A549 (cell line): ENCODE measurements at regions not wholly inside any gene's neighbourhood (a gene's known extent, or its start where the extent isn't known, plus 50 kb on each side); places are given as distances from the start of the nearest gene placed in this dataset.
"Not testable (repeated sequence)": the region's sequence is repeated elsewhere in the genome, so short reads cannot be mapped to it uniquely, and the experiment has no call there.

Source experiments
- ATAC-seq, 2 experiments: fragments of 200-7000 bp in 1 of 2; fragments of >200 bp in 1 of 2; cut with Nextera tagmentation in 1 of 2; cut with Tn5 transposase in 1 of 2; 3 replicates each; pipeline versions ENCODE4 v1.8.0 to v1.9.1; 2018 to 2020; ENCODE audit warnings: mild to moderate bottlenecking in 1 of 2, moderate library complexity in 1 of 2
- CTCF ChIA-PET: fragments of 300-600 bp; sonication (Branson Sonifier 250); formaldehyde crosslinking; extraction: SDS; loops from one replicate; lab custom pipeline; 2021; ENCODE audit warnings: antibody characterized with exemption, inconsistent platforms; lab: Yijun Ruan, JAX
- POLR2A ChIA-PET: fragments of 350-600 bp; formaldehyde crosslinking; extraction: SDS; loops from one replicate; lab custom pipeline; 2021; ENCODE audit warnings: antibody characterized with exemption, inconsistent platforms; lab: Yijun Ruan, JAX
- DNase-seq, 2 experiments: peaks; one replicate each; pipeline versions ENCODE4 v3.0.0 to v3.0.0-alpha.2; 2011 to 2016; ENCODE audit warnings: low read depth in 1 of 2, low spot score in 1 of 2
- FAIRE-seq: peaks from 2 replicates; lab custom pipeline; 2011; peaks lifted over from hg19 to GRCh38; lab: Jason Lieb, UNC
- H3K27ac ChIP-seq, 2 experiments: fragments of >200 bp; sonication (Bioruptor Twin); formaldehyde crosslinking; 3 replicates each; pipeline ENCODE4 v1.5.1; 2016 to 2017
- H3K4me1 ChIP-seq: fragments of >200 bp; sonication (Bioruptor Twin); formaldehyde crosslinking; 3 replicates; pipeline ENCODE4 v1.6.1; 2016
- H3K4me2 ChIP-seq: fragments of >200 bp; sonication (Bioruptor Twin); formaldehyde crosslinking; 3 replicates; pipeline ENCODE4 v1.6.1; 2016
- H3K4me3 ChIP-seq: fragments of >200 bp; sonication (Bioruptor Twin); formaldehyde crosslinking; 3 replicates; pipeline ENCODE4 v1.5.1; 2016
- H3K9me3 ChIP-seq: fragments of >200 bp; sonication (Bioruptor Twin); formaldehyde crosslinking; 3 replicates; pipeline ENCODE4 v1.6.1; 2016
- CEBPB ChIP-seq, 2 experiments: fragments of >200 bp in 1 of 2; sonication (Bioruptor Twin) in 1 of 2; formaldehyde crosslinking in 1 of 2; IDR thresholded peaks; 2 replicates each; pipeline ENCODE4 v1.6.1; 2012 to 2016
- CHD2 ChIP-seq: fragments of 150-350 bp; IDR thresholded peaks from 2 replicates; pipeline ENCODE4 v1.6.1; 2014; ENCODE audit warnings: low read length; ENCODE audit not compliant: partially characterized antibody
- EHMT2 ChIP-seq: fragments of 200-600 bp; sonication (generic); IDR thresholded peaks from 2 replicates; pipeline ENCODE4 v1.6.1; 2016; ENCODE audit warnings: antibody characterized with exemption, low read depth, mild to moderate bottlenecking, moderate library complexity
- EP300 ChIP-seq, 2 experiments: fragments of >200 bp; sonication (Bioruptor Twin); formaldehyde crosslinking; IDR thresholded peaks; 2 replicates in 1 of 2; 3 replicates in 1 of 2; pipeline ENCODE4 v1.6.1; 2016 to 2017
- ESRRA ChIP-seq: fragments of 150-350 bp; IDR thresholded peaks from 2 replicates; pipeline ENCODE4 v1.6.1; 2014; ENCODE audit warnings: mild to moderate bottlenecking, low read length, borderline replicate concordance
- HDAC2 ChIP-seq: fragments of 200-600 bp; sonication (generic); IDR thresholded peaks from 2 replicates; pipeline ENCODE4 v1.6.1; 2016
- HOXB13 ChIP-seq: fragments of 250-450 bp; sonication (Bioruptor Pico); IDR thresholded peaks from 2 replicates; pipeline ENCODE4 v1.5.0; 2020; ENCODE audit warnings: low read depth, mild to moderate bottlenecking, moderate library complexity
- HOXB5 ChIP-seq: fragments of 250-450 bp; sonication (Bioruptor Pico); IDR thresholded peaks from 2 replicates; pipeline ENCODE4 v1.5.0; 2020; ENCODE audit warnings: mild to moderate bottlenecking, moderate library complexity
- KDM5A ChIP-seq: fragments of 200-600 bp; sonication (generic); IDR thresholded peaks from 2 replicates; pipeline ENCODE4 v1.6.1; 2016; ENCODE audit warnings: antibody characterized with exemption, mild to moderate bottlenecking
- MYC ChIP-seq: IDR thresholded peaks from 2 replicates; pipeline ENCODE4 v1.6.1; 2012; ENCODE audit warnings: mild to moderate bottlenecking, inconsistent platforms, low read length, improper control_type of control experiment, borderline replicate concordance
- NR3C1 ChIP-seq: fragments of >200 bp; sonication (Bioruptor Twin); formaldehyde crosslinking; IDR thresholded peaks from 3 replicates; pipeline ENCODE4 v1.6.1; 2017
- POLR2A ChIP-seq: IDR thresholded peaks from 2 replicates; pipeline ENCODE4 v1.6.1; 2012; ENCODE audit warnings: mild to moderate bottlenecking, low read length
- RARB ChIP-seq: fragments of 250-450 bp; sonication (Bioruptor Pico); IDR thresholded peaks from 2 replicates; pipeline ENCODE4 v1.8.0; 2021; ENCODE audit warnings: mild to moderate bottlenecking, moderate library complexity
- REST ChIP-seq: fragments of 200-600 bp; sonication (generic); IDR thresholded peaks from 2 replicates; pipeline ENCODE4 v1.6.1; 2016; ENCODE audit warnings: antibody characterized with exemption, mild to moderate bottlenecking, moderate library complexity
- USF2 ChIP-seq: fragments of 450-650 bp; IDR thresholded peaks from 2 replicates; pipeline ENCODE4 v1.6.1; 2014; ENCODE audit warnings: antibody characterized with exemption
- ZNF302 ChIP-seq: fragments of 250-450 bp; sonication (Bioruptor Pico); IDR thresholded peaks from 2 replicates; pipeline ENCODE4 v1.9.0; 2021; ENCODE audit warnings: inconsistent platforms, mild to moderate bottlenecking, moderate library complexity
- WGBS: methylation state at CpG from one replicate; pipeline ENCODE4 v1.1.6; 2017; ENCODE audit errors: missing lambda C conversion rate; 5-methylcytosine and 5-hydroxymethylcytosine counted together

GRCh38 chr9:108394726-108395125 lies 461.1 kb downstream of the ACTL7B start:
- H3K4me2 ChIP-seq, result no peak overlapping the region
- no peak for DNase-seq
- no peak overlapping the region for H3K27ac ChIP-seq
- no peak overlapping the region for H3K4me3 ChIP-seq
- TF ChIP-seq ZNF302 (CRISPR knock-in tag), result no peak
- TF ChIP-seq EP300 (IDR thresholded peaks at IDR 0.05), result no peak
- TF ChIP-seq RARB (CRISPR knock-in tag), result no peak
- no peaks in the 10 kb centered on the region for H3K4me1 ChIP-seq
- peaks cover 4% of the 10 kb centered on the region; the same call in 1 of the 3 replicates for H3K9me3 ChIP-seq
- POLR2A ChIA-PET, result no interaction called here
- CTCF ChIA-PET, result interaction anchor here (0.7 kb wide), 1 partner anchor 13 kb away, joined by 3 read pairs; no protein-coding TSS in a partner anchor
- FAIRE-seq, result no peak
- no peak for ATAC-seq
- 78% methylated on average over 13 of the region's 13 CpGs for WGBS

- DNase-seq, result not testable (repeated sequence)
These were observed 462.2 kb downstream of the ACTL7B start for GRCh38 chr9:108393481-108394001.

GRCh38 chr9:108392877-108393276 lies 462.9 kb downstream of the ACTL7B start:
- no peak overlapping the region for H3K27ac ChIP-seq
- no peak overlapping the region for H3K4me3 ChIP-seq
- no peaks in the 10 kb centered on the region for H3K4me1 ChIP-seq
- no peak overlapping the region for H3K4me2 ChIP-seq
- DNase-seq, result no peak
- H3K9me3 ChIP-seq, result peaks cover 4% of the 10 kb centered on the region; the same call in 1 of the 3 replicates
- FAIRE-seq, result no peak
- POLR2A ChIA-PET, result no interaction called here
- WGBS, result 95% methylated on average over 1 of the region's 1 CpG
- no peak for TF ChIP-seq ESRRA
- TF ChIP-seq NR3C1, result no peak
- TF ChIP-seq CHD2, result no peak
- no peak for TF ChIP-seq POLR2A
- no peak for TF ChIP-seq CEBPB (IDR thresholded peaks at IDR 0.05)
- TF ChIP-seq HDAC2, result no peak
- TF ChIP-seq USF2, result no peak
- CTCF ChIA-PET, result no interaction called here
- ATAC-seq, result no peak

More at GRCh38 chr9:108393481-108394001, 462.2 kb downstream of the ACTL7B start:
- H3K4me3 ChIP-seq, FAIRE-seq, POLR2A ChIA-PET, H3K9me3 ChIP-seq, H3K4me2 ChIP-seq, H3K4me1 ChIP-seq, H3K27ac ChIP-seq, ATAC-seq: not testable (repeated sequence)
- WGBS, result 89% methylated on average over 5 of the region's 31 CpGs
- CTCF ChIA-PET, result interaction anchor here (0.8 kb wide), 1 partner anchor 174 kb away, joined by 3 read pairs; no protein-coding TSS in a partner anchor

- DNase-seq, result no peak
- CTCF ChIA-PET, result no interaction called here
- POLR2A ChIA-PET, result no interaction called here
- no peaks in the 10 kb centered on the region for H3K9me3 ChIP-seq
- FAIRE-seq, result no peak
- H3K4me3 ChIP-seq, result no peak overlapping the region
- no peak for ATAC-seq
- peaks cover 4% of the 10 kb centered on the region; the same call in 1 of the 3 replicates for H3K4me1 ChIP-seq
- H3K27ac ChIP-seq, result no peak overlapping the region
- TF ChIP-seq ZNF302 (CRISPR knock-in tag), result no peak
- TF ChIP-seq HOXB13, result no peak
- TF ChIP-seq MYC, result no peak
- TF ChIP-seq EHMT2, result no peak
- TF ChIP-seq HOXB5, result no peak
- no peak for TF ChIP-seq REST
- TF ChIP-seq EP300 (IDR thresholded peaks at IDR 0.05), result no peak
- TF ChIP-seq KDM5A, result no peak
- H3K4me2 ChIP-seq, result no peak overlapping the region
- WGBS, result 31% methylated on average over 1 of the region's 1 CpG
These were observed 466.7 kb downstream of the ACTL7B start for GRCh38 chr9:108389056-108389455.
